ENCODE measurements at regions not wholly inside any gene's neighbourhood (a gene's known extent, or its start where the extent isn't known, plus 50 kb on each side); places are given as distances from the start of the nearest gene placed in this dataset.

DNA sequence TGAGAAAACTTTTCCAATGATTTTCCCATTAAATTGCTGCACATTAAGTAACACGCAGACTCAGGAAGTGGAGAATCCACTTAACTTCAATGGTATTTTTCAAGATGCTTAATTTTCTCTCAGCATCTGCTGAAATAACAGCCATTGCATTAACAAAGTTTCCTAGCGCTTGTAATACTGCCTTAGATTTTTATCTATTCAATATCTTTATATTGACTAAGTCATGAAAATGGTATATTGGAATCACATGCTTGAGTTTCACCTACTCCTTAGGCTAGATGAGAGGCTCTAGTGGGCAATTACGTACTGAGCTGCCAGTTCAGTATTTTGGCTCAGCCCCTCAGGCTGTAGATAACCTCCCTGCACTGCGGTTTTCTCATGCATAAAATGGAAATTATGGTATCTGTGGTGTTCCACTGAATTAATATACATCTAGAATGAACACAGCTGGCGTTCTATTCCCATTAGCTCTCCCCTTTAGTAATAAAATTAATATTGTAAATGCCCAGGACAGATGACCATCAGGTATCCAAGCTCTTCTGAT, 112.9 kb downstream of the MTX3 start:
- Histone ChIP-seq H3K27ac (no peak overlapping the region), H3K4me1 (no peaks in the 10 kb centered on the region), H3K4me3 (no peak overlapping the region), H3K9me3 (no peaks in the 10 kb centered on the region), H3K36me3 (no peaks in the 10 kb centered on the region), H3K27me3 (no peaks in the 10 kb centered on the region)
- no peak for DNase-seq (ENCODE audit: low spot score in 2 of 2)
- intact Hi-C loops (cut with DNase I; ENCODE audit: low total_unique reads) = no loop called here
- TF ChIP-seq, protein P1, sequence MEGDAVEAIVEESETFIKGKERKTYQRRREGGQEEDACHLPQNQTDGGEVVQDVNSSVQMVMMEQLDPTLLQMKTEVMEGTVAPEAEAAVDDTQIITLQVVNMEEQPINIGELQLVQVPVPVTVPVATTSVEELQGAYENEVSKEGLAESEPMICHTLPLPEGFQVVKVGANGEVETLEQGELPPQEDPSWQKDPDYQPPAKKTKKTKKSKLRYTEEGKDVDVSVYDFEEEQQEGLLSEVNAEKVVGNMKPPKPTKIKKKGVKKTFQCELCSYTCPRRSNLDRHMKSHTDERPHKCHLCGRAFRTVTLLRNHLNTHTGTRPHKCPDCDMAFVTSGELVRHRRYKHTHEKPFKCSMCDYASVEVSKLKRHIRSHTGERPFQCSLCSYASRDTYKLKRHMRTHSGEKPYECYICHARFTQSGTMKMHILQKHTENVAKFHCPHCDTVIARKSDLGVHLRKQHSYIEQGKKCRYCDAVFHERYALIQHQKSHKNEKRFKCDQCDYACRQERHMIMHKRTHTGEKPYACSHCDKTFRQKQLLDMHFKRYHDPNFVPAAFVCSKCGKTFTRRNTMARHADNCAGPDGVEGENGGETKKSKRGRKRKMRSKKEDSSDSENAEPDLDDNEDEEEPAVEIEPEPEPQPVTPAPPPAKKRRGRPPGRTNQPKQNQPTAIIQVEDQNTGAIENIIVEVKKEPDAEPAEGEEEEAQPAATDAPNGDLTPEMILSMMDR (IDR thresholded peaks at IDR 0.05) = no peak
- TF ChIP-seq POLR2AphosphoS5 (IDR thresholded peaks at IDR 0.05) (no peak), POLR2A (IDR thresholded peaks at IDR 0.05) (no peak)

DNA sequence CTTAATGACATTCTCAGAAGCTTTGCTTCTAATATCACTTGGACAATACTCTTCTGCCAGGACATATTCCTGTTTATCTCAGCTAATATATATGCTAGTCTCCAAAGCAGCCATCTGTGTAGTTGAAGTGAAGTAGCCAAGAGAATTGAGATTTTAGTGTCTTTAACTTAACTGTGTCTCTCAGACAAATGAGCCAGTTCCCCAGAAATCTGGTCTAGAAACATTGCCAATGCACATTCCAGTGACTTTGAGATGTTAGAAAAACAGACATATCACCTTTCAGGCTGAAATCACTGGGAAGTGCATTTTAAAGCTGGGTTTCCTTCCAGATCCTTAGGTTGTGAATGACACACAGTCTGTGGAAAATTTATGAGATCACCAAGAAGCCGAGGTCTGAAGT, 114.6 kb downstream of the MTX3 start:
- H3K27ac ChIP-seq = no peak overlapping the region
- no peaks in the 10 kb centered on the region for H3K4me1 ChIP-seq
- no peaks in the 10 kb centered on the region for H3K27me3 ChIP-seq
- no peak overlapping the region for H3K4me3 ChIP-seq
- intact Hi-C loops (cut with DNase I; ENCODE audit: low total_unique reads) = no loop called here
- no peaks in the 10 kb centered on the region for H3K36me3 ChIP-seq
- no peaks in the 10 kb centered on the region for H3K9me3 ChIP-seq
- TF ChIP-seq, protein P1 (IDR thresholded peaks at IDR 0.05) = no peak
- TF ChIP-seq POLR2A (IDR thresholded peaks at IDR 0.05) = no peak
- no peak for TF ChIP-seq POLR2AphosphoS5 (IDR thresholded peaks at IDR 0.05)
- no peak for DNase-seq (ENCODE audit: low spot score in 2 of 2)

DNA sequence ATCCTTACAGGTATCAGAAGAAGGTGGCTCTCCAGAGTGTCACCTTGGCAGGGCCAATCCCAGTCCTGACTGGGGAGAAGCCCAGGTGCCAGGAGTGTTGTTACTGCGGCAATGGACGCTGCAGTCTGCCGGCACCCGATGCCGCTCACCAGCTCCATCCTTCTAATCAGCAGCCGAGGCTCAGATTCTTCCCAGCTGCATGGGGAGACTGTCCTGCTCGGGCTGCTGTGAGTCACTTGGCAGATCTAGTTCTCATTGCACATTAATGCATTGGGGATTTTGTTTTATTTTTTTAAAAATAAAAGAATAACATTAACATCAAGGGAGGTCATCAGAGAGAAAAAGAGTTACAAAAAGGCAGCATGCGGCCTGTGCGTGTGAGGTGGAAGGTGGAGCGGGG, 115.8 kb downstream of the MTX3 start:
- no peaks in the 10 kb centered on the region for H3K9me3 ChIP-seq
- no peak for DNase-seq (ENCODE audit: low spot score in 2 of 2)
- TF ChIP-seq POLR2A (IDR thresholded peaks at IDR 0.05) (no peak), POLR2AphosphoS5 (IDR thresholded peaks at IDR 0.05) (no peak)
- TF ChIP-seq, protein P1 (IDR thresholded peaks at IDR 0.05) = no peak
- intact Hi-C loops (cut with DNase I; ENCODE audit: low total_unique reads) = no loop called here
- H3K4me1 ChIP-seq = no peaks in the 10 kb centered on the region
- H3K36me3 ChIP-seq = no peaks in the 10 kb centered on the region
- no peak overlapping the region for H3K4me3 ChIP-seq
- H3K27ac ChIP-seq = no peak overlapping the region
- no peaks in the 10 kb centered on the region for H3K27me3 ChIP-seq

DNA sequence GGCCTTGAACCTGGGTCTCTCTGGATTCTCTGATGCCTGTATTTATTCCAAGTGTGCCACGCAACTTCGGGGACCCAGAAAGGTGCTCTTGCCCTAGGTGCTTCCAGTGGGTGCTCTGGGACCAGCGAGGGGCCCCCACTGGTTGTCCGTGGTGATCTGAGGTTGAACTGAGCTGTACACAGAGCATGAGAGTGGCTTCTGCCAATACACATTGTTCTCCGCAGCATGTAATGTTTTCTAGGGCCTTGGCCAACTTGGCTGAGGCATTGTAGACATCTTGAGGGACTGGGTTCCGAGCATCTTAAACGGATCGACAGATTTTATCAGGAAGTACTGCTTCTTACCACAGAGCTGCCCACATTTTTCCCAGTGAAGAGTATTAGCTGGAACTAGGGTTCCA, 117.9 kb downstream of the MTX3 start:
- Histone ChIP-seq H3K27me3 (no peaks in the 10 kb centered on the region), H3K4me1 (no peaks in the 10 kb centered on the region), H3K4me3 (no peak overlapping the region), H3K36me3 (no peaks in the 10 kb centered on the region), H3K27ac (no peak overlapping the region), H3K9me3 (no peaks in the 10 kb centered on the region)
- intact Hi-C loops (cut with DNase I; ENCODE audit: low total_unique reads) = no loop called here
- TF ChIP-seq, protein P1 (IDR thresholded peaks at IDR 0.05) = no peak
- TF ChIP-seq POLR2A (IDR thresholded peaks at IDR 0.05) (no peak), POLR2AphosphoS5 (IDR thresholded peaks at IDR 0.05) (no peak)
- DNase-seq (ENCODE audit: low spot score in 2 of 2) = no peak

DNA sequence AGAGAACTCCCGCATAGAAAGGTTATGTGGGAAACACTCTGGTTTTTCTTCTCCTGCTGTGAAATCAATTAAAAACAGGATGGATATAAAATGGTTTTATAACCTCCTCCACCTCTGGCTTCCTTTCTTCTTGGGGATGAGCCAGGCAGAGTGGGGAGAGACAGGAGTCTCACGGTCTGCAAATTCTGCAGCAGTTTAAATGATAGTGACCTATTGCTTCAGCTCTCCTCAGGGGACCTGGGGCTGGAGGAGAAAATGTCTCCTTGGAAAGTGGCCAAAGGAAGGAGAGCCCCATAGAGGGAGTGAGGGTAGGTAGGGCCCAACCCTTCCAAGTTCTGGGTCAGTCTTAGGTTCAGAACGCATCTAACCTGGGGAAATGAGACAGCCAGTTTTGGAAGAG, 118.8 kb downstream of the MTX3 start:
- Histone ChIP-seq H3K27ac (no peak overlapping the region), H3K27me3 (no peaks in the 10 kb centered on the region), H3K4me3 (no peak overlapping the region), H3K36me3 (no peaks in the 10 kb centered on the region), H3K4me1 (no peaks in the 10 kb centered on the region), H3K9me3 (no peaks in the 10 kb centered on the region)
- intact Hi-C loops (cut with DNase I; ENCODE audit: low total_unique reads) = no loop called here
- no peak for DNase-seq (ENCODE audit: low spot score in 2 of 2)
- TF ChIP-seq, protein P1 (IDR thresholded peaks at IDR 0.05) = no peak
- TF ChIP-seq POLR2A (IDR thresholded peaks at IDR 0.05) = no peak
- TF ChIP-seq POLR2AphosphoS5 (IDR thresholded peaks at IDR 0.05) = no peak

Measured in breast epithelium (tissue), 4 donors.